Ectodermal cell (in vitro differentiated cells): ENCODE measurements at regions not wholly inside any gene's neighbourhood (a gene's known extent, or its start where the extent isn't known, plus 50 kb on each side); places are given as distances from the start of the nearest gene placed in this dataset.

Experiments used
- H3K27ac ChIP-seq: 2 replicates; pipeline ENCODE4 v1.7.0; 2013; ENCODE audit warnings: mild to moderate bottlenecking, low read depth, low read length; ENCODE audit not compliant: insufficient read depth, poor library complexity, severe bottlenecking
- H3K27me3 ChIP-seq: 2 replicates; pipeline ENCODE4 v1.7.0; 2013; ENCODE audit warnings: mild to moderate bottlenecking, low read length; ENCODE audit not compliant: insufficient read depth, control insufficient read depth, poor library complexity, severe bottlenecking
- H3K36me3 ChIP-seq: one replicate; pipeline ENCODE4 v1.7.0; 2013; ENCODE audit warnings: low read length; ENCODE audit not compliant: control insufficient read depth, insufficient read depth
- H3K4me1 ChIP-seq: one replicate; pipeline ENCODE4 v1.7.0; 2013; ENCODE audit warnings: low read length; ENCODE audit not compliant: control insufficient read depth, insufficient read depth
- H3K4me3 ChIP-seq: 2 replicates; pipeline ENCODE4 v1.7.0; 2013; ENCODE audit warnings: low read depth, low read length, control low read depth; ENCODE audit not compliant: insufficient read depth
- H3K9me3 ChIP-seq: 2 replicates; pipeline ENCODE4 v1.7.0; 2013; ENCODE audit warnings: mild to moderate bottlenecking, low read length, moderate library complexity; ENCODE audit not compliant: control insufficient read depth
- WGBS, 2 experiments: methylation state at CpG; one replicate each; pipeline ENCODE4 v1.1.7; 2013; ENCODE audit warnings: missing lambda C conversion rate in 2 of 2; 5-methylcytosine and 5-hydroxymethylcytosine counted together

GRCh38 chr7:52512656-52513055 is 522.8 kb upstream of the POM121L12 start:
- no peak overlapping the region for H3K4me3 ChIP-seq
- no peak overlapping the region for H3K27ac ChIP-seq
- 85 to 89% methylated on average over 2 of the region's 2 CpGs for WGBS, 2 experiments
- H3K9me3 ChIP-seq, result no peaks in the 10 kb centered on the region
- H3K36me3 ChIP-seq, result no peaks in the 10 kb centered on the region
- H3K4me1 ChIP-seq, result no peaks in the 10 kb centered on the region
- H3K27me3 ChIP-seq, result no peaks in the 10 kb centered on the region

- WGBS, 2 experiments, result 78 to 87% methylated on average over 5 to 7 of the region's 7 CpGs
- H3K9me3 ChIP-seq, result no peaks in the 10 kb centered on the region
- H3K4me1 ChIP-seq, result no peaks in the 10 kb centered on the region
- no peak overlapping the region for H3K4me3 ChIP-seq
- H3K27ac ChIP-seq, result no peak overlapping the region
- H3K27me3 ChIP-seq, result no peaks in the 10 kb centered on the region
- no peaks in the 10 kb centered on the region for H3K36me3 ChIP-seq
These were observed 527.7 kb upstream of the POM121L12 start for GRCh38 chr7:52507546-52508255.

- no CpG with 5 or more reads among the region's 2 CpGs for WGBS, 2 experiments
- Histone ChIP-seq H3K4me1 (no peaks in the 10 kb centered on the region), H3K36me3 (no peaks in the 10 kb centered on the region), H3K27ac (no peak overlapping the region), H3K4me3 (no peak overlapping the region), H3K9me3 (no peaks in the 10 kb centered on the region), H3K27me3 (no peaks in the 10 kb centered on the region)
These were observed 529.1 kb upstream of the POM121L12 start for GRCh38 chr7:52506325-52506724.

- no peak overlapping the region for H3K4me3 ChIP-seq
- no peaks in the 10 kb centered on the region for H3K4me1 ChIP-seq
- H3K27me3 ChIP-seq, result no peaks in the 10 kb centered on the region
- H3K36me3 ChIP-seq, result no peaks in the 10 kb centered on the region
- no peaks in the 10 kb centered on the region for H3K9me3 ChIP-seq
- H3K27ac ChIP-seq, result no peak overlapping the region
- 97 to 98% methylated on average over 2 of the region's 2 CpGs for WGBS, 2 experiments
These were observed 530.9 kb upstream of the POM121L12 start for GRCh38 chr7:52504561-52504960.

- no peaks in the 10 kb centered on the region for H3K4me1 ChIP-seq
- 82 to 89% methylated on average over 3 to 4 of the region's 4 CpGs for WGBS, 2 experiments
- no peak overlapping the region for H3K4me3 ChIP-seq
- H3K9me3 ChIP-seq, result no peaks in the 10 kb centered on the region
- no peaks in the 10 kb centered on the region for H3K27me3 ChIP-seq
- no peak overlapping the region for H3K27ac ChIP-seq
- no peaks in the 10 kb centered on the region for H3K36me3 ChIP-seq
These were observed 533.2 kb upstream of the POM121L12 start for GRCh38 chr7:52502281-52502680.

GRCh38 chr7:52501696-52502095 is 533.7 kb upstream of the POM121L12 start:
- Histone ChIP-seq H3K36me3 (no peaks in the 10 kb centered on the region), H3K4me3 (no peak overlapping the region), H3K27me3 (no peaks in the 10 kb centered on the region), H3K27ac (no peak overlapping the region), H3K9me3 (no peaks in the 10 kb centered on the region), H3K4me1 (no peaks in the 10 kb centered on the region)
- 86 to 90% methylated on average over 1 to 2 of the region's 2 CpGs for WGBS, 2 experiments

- WGBS, 2 experiments, result 76 to 90% methylated on average over 2 to 3 of the region's 3 CpGs
- no peak overlapping the region for H3K4me3 ChIP-seq
- no peaks in the 10 kb centered on the region for H3K9me3 ChIP-seq
- H3K4me1 ChIP-seq, result no peaks in the 10 kb centered on the region
- no peak overlapping the region for H3K27ac ChIP-seq
- no peaks in the 10 kb centered on the region for H3K36me3 ChIP-seq
- H3K27me3 ChIP-seq, result no peaks in the 10 kb centered on the region
These were observed 534.6 kb upstream of the POM121L12 start for GRCh38 chr7:52500841-52501240.

- Histone ChIP-seq H3K36me3 (no peaks in the 10 kb centered on the region), H3K4me3 (no peak overlapping the region), H3K4me1 (no peaks in the 10 kb centered on the region), H3K9me3 (no peaks in the 10 kb centered on the region), H3K27me3 (no peaks in the 10 kb centered on the region), H3K27ac (no peak overlapping the region)
- WGBS, 2 experiments, result 83 to 100% methylated on average over 1 of the region's 1 CpG
These were observed 537.1 kb upstream of the POM121L12 start for GRCh38 chr7:52498366-52498765.

- Histone ChIP-seq H3K36me3 (no peaks in the 10 kb centered on the region), H3K27ac (no peak overlapping the region), H3K9me3 (no peaks in the 10 kb centered on the region), H3K27me3 (no peaks in the 10 kb centered on the region), H3K4me3 (no peak overlapping the region), H3K4me1 (no peaks in the 10 kb centered on the region)
- 75 to 85% methylated on average over 3 of the region's 3 CpGs for WGBS, 2 experiments
These were observed 549.2 kb upstream of the POM121L12 start for GRCh38 chr7:52486267-52486666.

- no peaks in the 10 kb centered on the region for H3K36me3 ChIP-seq
- H3K27me3 ChIP-seq, result no peaks in the 10 kb centered on the region
- H3K9me3 ChIP-seq, result no peaks in the 10 kb centered on the region
- no peak overlapping the region for H3K4me3 ChIP-seq
- H3K4me1 ChIP-seq, result no peaks in the 10 kb centered on the region
- 88 to 92% methylated on average over 1 to 2 of the region's 2 CpGs for WGBS, 2 experiments
- H3K27ac ChIP-seq, result no peak overlapping the region
These were observed 553.4 kb upstream of the POM121L12 start for GRCh38 chr7:52482076-52482475.

GRCh38 chr7:52481571-52481970 is 553.9 kb upstream of the POM121L12 start:
- Histone ChIP-seq H3K9me3 (no peaks in the 10 kb centered on the region), H3K4me1 (no peaks in the 10 kb centered on the region)
- 74 to 88% methylated on average over 1 to 2 of the region's 2 CpGs for WGBS, 2 experiments

More at GRCh38 chr7:52481571-52481970, 553.9 kb upstream of the POM121L12 start:
- H3K4me3 ChIP-seq, result no peak overlapping the region
- no peaks in the 10 kb centered on the region for H3K36me3 ChIP-seq
- H3K27ac ChIP-seq, result no peak overlapping the region
- no peaks in the 10 kb centered on the region for H3K27me3 ChIP-seq
